ENCODE measurements at regions not wholly inside any gene's neighbourhood (a gene's known extent, or its start where the extent isn't known, plus 50 kb on each side); places are given as distances from the start of the nearest gene placed in this dataset.

DNA sequence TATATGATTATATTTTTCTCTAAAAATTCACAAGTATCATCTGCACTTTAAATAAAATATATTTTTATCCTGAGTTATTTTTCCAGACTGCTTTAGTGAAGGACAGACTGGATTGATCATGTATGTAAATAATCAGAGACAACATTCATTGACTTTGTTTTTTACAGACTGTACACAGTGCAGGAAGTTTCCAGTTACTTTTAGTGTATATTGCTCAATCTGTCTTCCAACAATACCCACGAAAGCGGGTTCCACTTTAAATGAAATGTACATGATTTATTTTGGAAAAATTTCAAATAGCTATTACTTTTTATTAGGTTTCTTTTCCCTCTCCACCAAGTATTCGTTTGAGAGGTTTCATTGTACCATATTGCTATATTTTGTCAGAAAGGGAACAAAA, 497.0 kb downstream of the FSCB start:
- TF ChIP-seq, protein P1, sequence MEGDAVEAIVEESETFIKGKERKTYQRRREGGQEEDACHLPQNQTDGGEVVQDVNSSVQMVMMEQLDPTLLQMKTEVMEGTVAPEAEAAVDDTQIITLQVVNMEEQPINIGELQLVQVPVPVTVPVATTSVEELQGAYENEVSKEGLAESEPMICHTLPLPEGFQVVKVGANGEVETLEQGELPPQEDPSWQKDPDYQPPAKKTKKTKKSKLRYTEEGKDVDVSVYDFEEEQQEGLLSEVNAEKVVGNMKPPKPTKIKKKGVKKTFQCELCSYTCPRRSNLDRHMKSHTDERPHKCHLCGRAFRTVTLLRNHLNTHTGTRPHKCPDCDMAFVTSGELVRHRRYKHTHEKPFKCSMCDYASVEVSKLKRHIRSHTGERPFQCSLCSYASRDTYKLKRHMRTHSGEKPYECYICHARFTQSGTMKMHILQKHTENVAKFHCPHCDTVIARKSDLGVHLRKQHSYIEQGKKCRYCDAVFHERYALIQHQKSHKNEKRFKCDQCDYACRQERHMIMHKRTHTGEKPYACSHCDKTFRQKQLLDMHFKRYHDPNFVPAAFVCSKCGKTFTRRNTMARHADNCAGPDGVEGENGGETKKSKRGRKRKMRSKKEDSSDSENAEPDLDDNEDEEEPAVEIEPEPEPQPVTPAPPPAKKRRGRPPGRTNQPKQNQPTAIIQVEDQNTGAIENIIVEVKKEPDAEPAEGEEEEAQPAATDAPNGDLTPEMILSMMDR (IDR thresholded peaks at IDR 0.05) = no peak
- TF ChIP-seq POLR2A (IDR thresholded peaks at IDR 0.05) = no peak
